OCI-LY7 (cell line): ENCODE measurements at regions not wholly inside any gene's neighbourhood (a gene's known extent, or its start where the extent isn't known, plus 50 kb on each side); places are given as distances from the start of the nearest gene placed in this dataset.
A peak's percentile ranks its signal among the peaks of the same experiment; 100 is the strongest.

ENCODE experiments used
- BruUV-seq: library from RNA; stranded (reverse); fragments of 400-500 nt; replicated peaks from 2 replicates; lab custom pipeline; 2021; lab: Mats Ljungman, UMichigan
- CTCF ChIA-PET: fragments of 300-600 bp; sonication (Branson Sonifier 250); formaldehyde crosslinking; loops from one replicate; lab custom pipeline; 2022; ENCODE audit warnings: antibody characterized with exemption; ENCODE audit not compliant: unreplicated experiment; lab: Charles Lee
- POLR2A ChIA-PET: fragments of 300-600 bp; sonication (Branson Sonifier 250); formaldehyde crosslinking; loops from one replicate; lab custom pipeline; 2022; ENCODE audit warnings: antibody characterized with exemption; lab: Charles Lee
- DNase-seq: peaks from one replicate; pipeline ENCODE4 v3.0.0-alpha.2; 2015; ENCODE audit warnings: low spot score
- H2AFZ ChIP-seq: fragments of 200-600 bp; sonication (generic), shearing (Covaris generic); 2 replicates; pipeline ENCODE4 v1.6.1; 2014; ENCODE audit warnings: mild to moderate bottlenecking, antibody characterized with exemption, low read length, moderate library complexity
- H3K27ac ChIP-seq: fragments of 200-600 bp; sonication (generic); 2 replicates; pipeline ENCODE4 v1.5.1; 2014; ENCODE audit warnings: mixed run types, low read depth, mild to moderate bottlenecking, moderate library complexity, low read length, inconsistent platforms; ENCODE audit not compliant: poor library complexity, severe bottlenecking
- H3K36me3 ChIP-seq: fragments of 200-600 bp; sonication (generic); 2 replicates; pipeline ENCODE4 v1.6.1; 2014; ENCODE audit warnings: mild to moderate bottlenecking, antibody characterized with exemption, low read length, moderate library complexity, mixed read lengths; ENCODE audit not compliant: insufficient read depth
- H3K4me1 ChIP-seq: fragments of 200-600 bp; sonication (generic); 2 replicates; pipeline ENCODE4 v1.5.1; 2014; ENCODE audit warnings: mild to moderate bottlenecking, low read length; ENCODE audit not compliant: insufficient read depth, poor library complexity, severe bottlenecking
- H3K4me2 ChIP-seq: fragments of 200-600 bp; sonication (generic); 2 replicates; pipeline ENCODE4 v1.6.1; 2014; ENCODE audit warnings: mild to moderate bottlenecking, low read length
- H3K4me3 ChIP-seq: fragments of 200-600 bp; sonication (generic); 2 replicates; pipeline ENCODE4 v1.5.1; 2014; ENCODE audit warnings: mild to moderate bottlenecking, low read depth, low read length; ENCODE audit not compliant: poor library complexity, severe bottlenecking
- H3K79me2 ChIP-seq: fragments of 200-600 bp; sonication (generic); 2 replicates; pipeline ENCODE4 v1.6.1; 2016; ENCODE audit warnings: low read depth, mild to moderate bottlenecking, low read length, moderate library complexity, mixed read lengths; ENCODE audit not compliant: insufficient read depth
- H3K9me2 ChIP-seq: fragments of 200-600 bp; sonication (generic); 2 replicates; pipeline ENCODE4 v1.6.1; 2016; ENCODE audit warnings: mild to moderate bottlenecking, low read length, mixed read lengths; ENCODE audit not compliant: insufficient read depth
- H3K9me3 ChIP-seq: fragments of 200-600 bp; sonication (generic); 2 replicates; pipeline ENCODE4 v1.6.1; 2014; ENCODE audit warnings: mild to moderate bottlenecking, mixed run types, low read length, mixed read lengths
- H4K20me1 ChIP-seq: fragments of 200-600 bp; sonication (generic); 2 replicates; pipeline ENCODE4 v1.6.1; 2014; ENCODE audit warnings: mild to moderate bottlenecking, antibody characterized with exemption, low read length, moderate library complexity, mixed read lengths; ENCODE audit not compliant: insufficient read depth
- EZH2phosphoT487 ChIP-seq: fragments of 200-600 bp; sonication (generic); IDR thresholded peaks from 2 replicates; pipeline ENCODE4 v1.6.1; 2018; ENCODE audit warnings: low read depth, borderline replicate concordance, mild to moderate bottlenecking, mixed run types, antibody characterized with exemption, low read length, moderate library complexity, mixed read lengths
- intact Hi-C: fragments of 100-400 bp; cut with micrococcal nuclease; formaldehyde crosslinking; loops from one replicate; pipeline ENCODE4 v1.10.0; 2022; ENCODE audit not compliant: unreplicated experiment
- TF ChIP-seq, protein P1 (sequence below): fragments of 200-600 bp; sonication (generic); conservative IDR thresholded peaks from 2 replicates; pipeline ENCODE4 v1.5.1; 2014; ENCODE audit warnings: mild to moderate bottlenecking, antibody characterized with exemption, low read length, moderate library complexity, mixed read lengths

- no TSS peak for BruUV-seq
- ChIA-PET CTCF (no interaction called here), POLR2A (interaction anchor here (0.6 kb wide), 1 partner anchor 23 kb away, joined by 3 read pairs; no protein-coding TSS in a partner anchor)
- no peak overlapping the region for H3K4me3 ChIP-seq
- intact Hi-C loops: no loop called here
- H3K4me2 ChIP-seq: no peak overlapping the region
- H3K4me1 ChIP-seq: no peaks in the 10 kb centered on the region
- no peak overlapping the region for H3K27ac ChIP-seq
- H3K36me3 ChIP-seq: no peaks in the 10 kb centered on the region
- H4K20me1 ChIP-seq: no peaks in the 10 kb centered on the region
- no peaks in the 10 kb centered on the region for H3K9me2 ChIP-seq
- TF ChIP-seq EZH2phosphoT487: no peak
- TF ChIP-seq, protein P1, sequence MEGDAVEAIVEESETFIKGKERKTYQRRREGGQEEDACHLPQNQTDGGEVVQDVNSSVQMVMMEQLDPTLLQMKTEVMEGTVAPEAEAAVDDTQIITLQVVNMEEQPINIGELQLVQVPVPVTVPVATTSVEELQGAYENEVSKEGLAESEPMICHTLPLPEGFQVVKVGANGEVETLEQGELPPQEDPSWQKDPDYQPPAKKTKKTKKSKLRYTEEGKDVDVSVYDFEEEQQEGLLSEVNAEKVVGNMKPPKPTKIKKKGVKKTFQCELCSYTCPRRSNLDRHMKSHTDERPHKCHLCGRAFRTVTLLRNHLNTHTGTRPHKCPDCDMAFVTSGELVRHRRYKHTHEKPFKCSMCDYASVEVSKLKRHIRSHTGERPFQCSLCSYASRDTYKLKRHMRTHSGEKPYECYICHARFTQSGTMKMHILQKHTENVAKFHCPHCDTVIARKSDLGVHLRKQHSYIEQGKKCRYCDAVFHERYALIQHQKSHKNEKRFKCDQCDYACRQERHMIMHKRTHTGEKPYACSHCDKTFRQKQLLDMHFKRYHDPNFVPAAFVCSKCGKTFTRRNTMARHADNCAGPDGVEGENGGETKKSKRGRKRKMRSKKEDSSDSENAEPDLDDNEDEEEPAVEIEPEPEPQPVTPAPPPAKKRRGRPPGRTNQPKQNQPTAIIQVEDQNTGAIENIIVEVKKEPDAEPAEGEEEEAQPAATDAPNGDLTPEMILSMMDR: no peak
- no peak overlapping the region for H2AFZ ChIP-seq
- DNase-seq: no peak
- H3K9me3 ChIP-seq: no peaks in the 10 kb centered on the region
- H3K79me2 ChIP-seq: no peaks in the 10 kb centered on the region
These were observed 119.4 kb upstream of the PRR20G start for GRCh38 chr3:127407026-127407939.

DNA sequence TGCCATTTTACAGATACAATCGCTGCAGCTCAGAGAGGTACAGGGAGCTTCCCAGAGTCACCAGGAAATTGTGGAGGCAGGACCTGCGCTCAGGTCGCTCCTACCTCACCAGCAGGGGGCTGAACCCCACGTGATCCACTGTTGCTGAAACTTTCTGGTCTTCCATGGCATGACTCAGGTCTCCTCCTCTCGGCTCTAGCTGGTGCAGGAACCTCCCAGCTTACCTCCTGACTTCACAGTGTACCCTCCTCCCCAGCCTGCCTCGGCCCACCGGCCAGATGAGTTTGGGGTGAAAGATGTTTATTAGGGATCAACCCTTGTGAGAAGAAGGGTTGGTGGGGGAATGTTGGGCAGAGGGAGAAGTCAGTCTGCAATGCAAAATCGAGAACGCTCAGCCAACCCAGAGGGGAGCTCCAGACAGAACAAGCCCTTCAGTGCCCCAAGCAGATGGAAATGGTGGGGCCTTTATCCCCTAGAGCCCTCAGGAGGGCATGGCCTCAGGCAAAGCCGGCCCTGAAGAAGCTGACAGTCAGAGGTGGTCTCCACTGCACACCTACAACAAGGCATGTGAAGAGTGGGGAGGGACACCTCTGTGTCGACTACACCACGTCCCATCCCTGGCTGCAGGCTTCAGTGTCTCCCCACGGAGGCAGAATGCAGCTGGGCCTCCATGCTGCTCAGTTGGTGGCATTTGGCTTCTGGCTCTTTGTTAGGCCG is 118.6 kb upstream of the PRR20G start:
- H3K27ac ChIP-seq: no peak overlapping the region
- intact Hi-C loops: no loop called here
- H2AFZ ChIP-seq: no peak overlapping the region
- no peak overlapping the region for H3K4me3 ChIP-seq
- BruUV-seq: no TSS peak
- H3K4me2 ChIP-seq: no peak overlapping the region
- H3K9me2 ChIP-seq: no peaks in the 10 kb centered on the region
- ChIA-PET POLR2A (interaction anchor here (0.6 kb wide), 1 partner anchor 22 kb away, joined by 3 read pairs; no protein-coding TSS in a partner anchor), CTCF (no interaction called here)
- no peaks in the 10 kb centered on the region for H4K20me1 ChIP-seq
- no peaks in the 10 kb centered on the region for H3K36me3 ChIP-seq
- no peaks in the 10 kb centered on the region for H3K9me3 ChIP-seq
- no peak for TF ChIP-seq EZH2phosphoT487
- TF ChIP-seq, protein P1: peak; percentile 63
- no peaks in the 10 kb centered on the region for H3K4me1 ChIP-seq
- no peaks in the 10 kb centered on the region for H3K79me2 ChIP-seq
- peak; percentile 8 for DNase-seq
